Peyer's patch (tissue), 4 donors: ENCODE measurements at regions not wholly inside any gene's neighbourhood (a gene's known extent, or its start where the extent isn't known, plus 50 kb on each side); places are given as distances from the start of the nearest gene placed in this dataset.

Experiments
- DNase-seq, 3 donors: peaks; one replicate each; pipeline ENCODE4 v3.0.0-alpha.2; 2017 to 2019
- H3K27ac ChIP-seq, 4 donors: fragments of 200-600 bp; sonication (generic); one replicate each; pipeline ENCODE4 v1.5.1; 2016 to 2019
- H3K27me3 ChIP-seq, 2 donors: fragments of 200-600 bp; sonication (generic); one replicate each; pipeline ENCODE4 v1.5.1; 2019
- H3K36me3 ChIP-seq, 3 donors: fragments of 200-600 bp; sonication (generic); one replicate each; pipeline ENCODE4 v1.5.1; 2016 to 2019
- H3K4me1 ChIP-seq, 4 donors: fragments of 200-600 bp; sonication (generic); one replicate each; pipeline ENCODE4 v1.5.1; 2016 to 2019
- H3K4me3 ChIP-seq, 4 donors: fragments of 200-600 bp; sonication (generic); 1 replicate in 3 of 4; 2 replicates in 1 of 4; pipeline ENCODE4 v1.5.1; 2016 to 2019; ENCODE audit warnings: mild to moderate bottlenecking in 1 of 4
- H3K9me3 ChIP-seq, 4 donors: fragments of 200-600 bp; sonication (generic); one replicate each; pipeline ENCODE4 v1.5.1; 2016 to 2019; ENCODE audit warnings: mild to moderate bottlenecking in 1 of 4
- CTCF ChIP-seq, 6 experiments: fragments of 450-650 bp in 4 of 6; fragments of 200-600 bp in 2 of 6; sonication (generic) in 1 of 6; IDR thresholded peaks; one replicate each; pipeline ENCODE4 v1.5.1; 2017 to 2019; ENCODE audit warnings: antibody characterized with exemption in 6 of 6, mild to moderate bottlenecking in 3 of 6, moderate library complexity in 1 of 6
- POLR2A ChIP-seq, 2 donors: fragments of 450-650 bp; IDR thresholded peaks; one replicate each; pipeline ENCODE4 v1.5.1; 2017; ENCODE audit warnings: antibody characterized with exemption in 2 of 2, mild to moderate bottlenecking in 2 of 2, moderate library complexity in 2 of 2

DNA sequence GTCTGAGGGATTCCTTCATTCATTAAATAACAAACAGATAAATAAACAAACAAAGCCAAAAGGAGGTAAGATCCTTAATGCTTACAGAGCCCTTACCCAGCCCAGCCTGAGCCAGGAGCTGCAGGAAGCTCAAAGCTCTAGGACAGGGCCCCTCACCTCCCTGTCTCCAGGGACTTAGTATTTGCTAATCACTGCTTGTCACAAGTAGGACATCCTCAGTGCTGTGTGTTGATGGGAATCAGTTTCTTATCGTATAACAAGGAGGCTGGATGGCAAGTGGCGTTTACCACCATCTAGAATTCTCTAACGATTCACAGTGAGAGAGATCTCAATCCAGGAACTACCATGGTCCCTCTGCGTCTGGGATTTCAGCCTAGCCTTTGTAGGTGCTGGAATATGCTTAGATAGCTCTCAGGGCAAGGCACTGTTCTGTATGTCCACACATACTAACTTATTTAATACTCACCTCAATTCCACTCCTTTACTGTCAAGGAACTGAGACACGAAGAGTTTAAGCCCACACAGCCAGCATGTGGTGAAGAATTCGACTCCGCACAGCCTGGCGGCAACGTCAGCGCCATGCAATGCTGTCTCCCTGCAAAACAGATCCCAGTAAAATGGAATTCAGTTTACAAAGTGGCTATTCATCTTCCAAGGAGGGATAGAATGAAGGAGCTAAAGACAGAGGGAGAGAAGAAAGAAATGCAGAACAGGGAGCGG, 164.8 kb downstream of the MYCN start:
- H3K36me3 ChIP-seq = no peaks in the 10 kb centered on the region
- H3K27me3 ChIP-seq = no peaks in the 10 kb centered on the region
- TF ChIP-seq POLR2A (IDR thresholded peaks at IDR 0.05) (no peak), CTCF (IDR thresholded peaks at IDR 0.05) (no peak)
- no peaks in the 10 kb centered on the region for H3K9me3 ChIP-seq
- peaks cover 0 to 6% (median 2%) of the 10 kb centered on the region in 4 donors for H3K4me1 ChIP-seq
- DNase-seq = no peak
- no peak overlapping the region for H3K27ac ChIP-seq
- H3K4me3 ChIP-seq = no peak overlapping the region

- DNase-seq = no peak
- H3K27me3 ChIP-seq = no peaks in the 10 kb centered on the region
- H3K27ac ChIP-seq = peak overlapping the region in 2 of 4 donors; percentile 16 to 35
- H3K4me1 ChIP-seq = peaks cover 0 to 6% (median 2%) of the 10 kb centered on the region in 4 donors
- H3K36me3 ChIP-seq = no peaks in the 10 kb centered on the region
- no peaks in the 10 kb centered on the region for H3K9me3 ChIP-seq
- TF ChIP-seq POLR2A (IDR thresholded peaks at IDR 0.05) (no peak), CTCF (IDR thresholded peaks at IDR 0.05) (peak in 3 of 6 experiments; percentile 31 to 43 (median 35))
- H3K4me3 ChIP-seq = no peak overlapping the region
Observed at GRCh38 chr2:16104315-16104948, 164.1 kb downstream of the MYCN start.

- Histone ChIP-seq H3K27ac (peak overlapping the region in 1 of 4 donors; percentile 82), H3K36me3 (no peaks in the 10 kb centered on the region), H3K4me1 (peaks cover 0 to 6% (median 2%) of the 10 kb centered on the region in 4 donors), H3K27me3 (no peaks in the 10 kb centered on the region), H3K4me3 (peak overlapping the region in 1 of 4 donors; percentile 35), H3K9me3 (no peaks in the 10 kb centered on the region)
- TF ChIP-seq CTCF (IDR thresholded peaks at IDR 0.05) = no peak
- no peak for TF ChIP-seq POLR2A (IDR thresholded peaks at IDR 0.05)
- DNase-seq = no peak
Observed at GRCh38 chr2:16103614-16104314, 163.4 kb downstream of the MYCN start.

DNA sequence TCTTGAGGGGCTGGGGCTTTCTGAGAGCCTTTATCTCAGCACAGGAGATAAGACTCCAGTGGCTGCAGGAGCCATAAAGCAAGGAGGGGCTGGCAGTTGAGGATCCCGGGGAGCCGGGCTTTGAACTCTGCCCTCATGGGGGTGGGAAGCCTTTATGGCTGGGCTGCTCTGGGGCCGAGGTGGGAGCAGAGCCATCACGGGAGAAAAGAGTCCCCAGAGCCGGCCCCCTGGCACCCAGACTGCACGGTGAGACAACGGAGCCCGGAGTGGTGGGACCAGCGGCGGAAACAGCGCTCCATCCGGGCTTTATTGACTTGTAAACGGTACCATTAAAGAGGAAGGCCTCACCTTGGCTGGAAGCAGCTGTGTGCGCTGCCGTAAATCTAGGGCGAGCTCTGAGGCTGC, 162.6 kb downstream of the MYCN start:
- Histone ChIP-seq H3K9me3 (no peaks in the 10 kb centered on the region), H3K27me3 (no peaks in the 10 kb centered on the region), H3K4me3 (peak overlapping the region in 2 of 4 donors; percentile 30 to 35), H3K36me3 (no peaks in the 10 kb centered on the region), H3K4me1 (peaks cover 0 to 6% (median 2%) of the 10 kb centered on the region in 4 donors), H3K27ac (peak overlapping the region in 3 of 4 donors; percentile 55 to 83 (median 82))
- DNase-seq = peak in 2 of 3 donors; percentile 81 to 87
- no peak for TF ChIP-seq CTCF (IDR thresholded peaks at IDR 0.05)
- peak; percentile 13 to 40 for TF ChIP-seq POLR2A (IDR thresholded peaks at IDR 0.05)

DNA sequence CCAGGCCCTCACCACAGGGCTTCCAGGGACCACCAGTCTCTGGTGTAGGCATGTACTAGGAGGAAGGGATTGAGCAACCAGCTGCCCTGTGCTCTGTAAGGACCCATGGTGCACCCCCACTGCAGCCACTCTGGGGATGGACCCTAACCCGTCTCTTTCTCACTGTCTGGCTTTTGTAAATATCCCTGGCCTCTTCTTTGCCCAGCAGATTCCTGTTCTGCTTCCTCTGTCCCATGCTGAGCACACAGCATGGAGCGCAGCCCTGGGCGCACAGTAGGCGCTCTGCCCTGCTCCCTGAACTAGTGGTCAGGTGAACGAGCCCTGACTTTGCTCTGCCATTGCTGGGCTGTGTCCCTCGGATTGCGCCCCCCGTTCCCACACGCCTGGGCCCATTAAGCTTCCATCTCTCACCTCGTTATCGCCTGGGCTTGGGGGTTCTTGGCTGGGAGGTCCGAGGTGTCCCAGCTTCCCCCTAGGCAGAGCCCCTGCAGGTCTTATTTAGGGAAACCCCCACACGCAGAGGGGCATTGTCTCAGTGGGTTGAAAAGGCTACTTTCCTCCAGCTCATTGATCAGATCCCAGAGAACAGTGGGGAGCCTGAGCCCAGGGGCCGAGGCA, 162.1 kb downstream of the MYCN start:
- no peak for DNase-seq
- H3K36me3 ChIP-seq = no peaks in the 10 kb centered on the region
- H3K4me3 ChIP-seq = no peak overlapping the region
- peak overlapping the region in 3 of 4 donors; percentile 55 to 83 (median 82) for H3K27ac ChIP-seq
- peaks cover 0 to 6% (median 2%) of the 10 kb centered on the region in 4 donors for H3K4me1 ChIP-seq
- H3K27me3 ChIP-seq = no peaks in the 10 kb centered on the region
- H3K9me3 ChIP-seq = no peaks in the 10 kb centered on the region
- no peak for TF ChIP-seq POLR2A (IDR thresholded peaks at IDR 0.05)
- TF ChIP-seq CTCF (IDR thresholded peaks at IDR 0.05) = no peak
